Thoracic aorta (tissue), 2 donors: ENCODE measurements at regions not wholly inside any gene's neighbourhood (a gene's known extent, or its start where the extent isn't known, plus 50 kb on each side); places are given as distances from the start of the nearest gene placed in this dataset.
A peak's percentile ranks its signal among the peaks of the same experiment; 100 is the strongest.

Experiments used
- ATAC-seq: fragments of 150-250 bp; one replicate; pipeline ENCODE4 v1.8.0; 2017; ENCODE audit warnings: low read depth; ENCODE audit not compliant: insufficient number of reproducible peaks, low FRiP score
- DNase-seq: peaks from one replicate; pipeline ENCODE4 v3.0.0-alpha.2; 2020; ENCODE audit warnings: low spot score
- H3K27ac ChIP-seq, 2 donors: fragments of 200-600 bp; sonication (generic); 1 replicate in 1 of 2; 2 replicates in 1 of 2; pipeline ENCODE4 v1.5.1; 2016; ENCODE audit warnings: mild to moderate bottlenecking in 2 of 2, moderate library complexity in 2 of 2
- H3K27me3 ChIP-seq: fragments of 200-600 bp; sonication (generic); replicated peaks from 2 replicates; pipeline ENCODE4 v1.6.0; 2016; ENCODE audit warnings: mild to moderate bottlenecking; ENCODE audit not compliant: insufficient read depth
- H3K36me3 ChIP-seq: fragments of 200-600 bp; sonication (generic); one replicate; pipeline ENCODE4 v1.5.1; 2016
- H3K4me1 ChIP-seq, 2 donors: fragments of 200-600 bp; sonication (generic); 1 replicate in 1 of 2; 2 replicates in 1 of 2; pipeline versions ENCODE4 v1.5.1 to v1.6.0; 2016; ENCODE audit warnings: low read depth in 2 of 2, mild to moderate bottlenecking in 1 of 2; ENCODE audit not compliant: control insufficient read depth in 1 of 2
- H3K4me3 ChIP-seq: fragments of 200-600 bp; sonication (generic); 2 replicates; pipeline ENCODE4 v1.5.1; 2016; ENCODE audit warnings: mild to moderate bottlenecking
- H3K9me3 ChIP-seq: fragments of 200-600 bp; sonication (generic); 2 replicates; pipeline ENCODE4 v1.5.1; 2016
- CTCF ChIP-seq: fragments of 200-600 bp; sonication (generic); IDR thresholded peaks from one replicate; pipeline ENCODE4 v1.5.1; 2019; ENCODE audit warnings: antibody characterized with exemption

- DNase-seq (no peak), ATAC-seq (no peak)
- H3K4me1 ChIP-seq, result peaks cover 15 to 34% of the 10 kb centered on the region in 2 donors
- H3K4me3 ChIP-seq, result no peak overlapping the region
- no peak for TF ChIP-seq CTCF
- no peak overlapping the region for H3K27ac ChIP-seq
- H3K9me3 ChIP-seq, result no peaks in the 10 kb centered on the region
- no peaks in the 10 kb centered on the region for H3K36me3 ChIP-seq
- no peaks in the 10 kb centered on the region for H3K27me3 ChIP-seq
These were observed 505.1 kb upstream of the USP24 start for GRCh38 chr1:55720261-55720660.

DNA sequence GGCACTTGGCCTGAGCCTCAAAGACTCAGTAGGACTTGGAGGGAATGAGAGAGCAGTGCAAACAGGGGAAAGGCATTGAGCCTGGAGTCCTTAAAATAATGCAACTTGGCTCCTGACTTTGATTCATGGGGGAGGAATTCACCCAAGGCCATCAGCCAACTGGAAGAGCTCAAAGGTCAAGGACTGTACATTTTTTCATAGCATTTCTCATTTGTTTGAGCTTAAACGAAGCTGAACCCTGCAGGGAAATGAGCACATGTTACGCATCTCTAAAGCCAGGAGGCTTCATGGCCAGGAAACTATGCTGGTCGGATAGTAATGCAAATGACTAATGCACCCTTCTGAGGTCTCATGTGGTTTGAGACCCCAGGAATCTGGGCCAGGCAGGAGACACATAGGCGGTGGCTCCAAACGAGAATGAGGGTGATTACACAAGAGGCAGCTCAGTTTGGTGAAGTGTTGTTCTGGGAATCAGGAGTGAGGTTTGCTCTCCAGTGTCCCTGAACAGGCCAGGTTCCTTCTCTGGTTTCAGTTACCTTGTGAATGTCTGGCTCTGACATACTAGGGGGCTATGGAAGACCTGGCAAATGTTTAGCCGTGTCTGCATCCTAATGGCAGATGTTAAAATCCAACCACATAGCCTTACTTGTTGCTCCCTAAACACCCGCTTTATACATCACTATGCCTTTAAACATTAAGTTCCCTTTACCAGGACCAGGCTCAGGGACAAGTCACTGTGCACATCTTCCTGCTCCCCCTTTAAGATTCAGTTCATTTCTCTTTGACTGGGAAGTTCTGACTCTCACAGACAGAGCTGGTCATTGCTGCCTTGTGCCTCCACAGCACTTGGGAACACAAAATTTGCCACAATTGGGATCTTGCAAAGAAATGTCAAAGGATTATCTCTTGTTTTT is 503.9 kb upstream of the USP24 start:
- Histone ChIP-seq H3K4me1 (peaks cover 15 to 34% of the 10 kb centered on the region in 2 donors), H3K9me3 (no peaks in the 10 kb centered on the region), H3K27me3 (no peaks in the 10 kb centered on the region), H3K4me3 (no peak overlapping the region), H3K27ac (peak overlapping the region; percentile 59 to 74), H3K36me3 (no peaks in the 10 kb centered on the region)
- no peak for TF ChIP-seq CTCF
- ATAC-seq, result peak; percentile 75
- peak; percentile 56 for DNase-seq

GRCh38 chr1:55717111-55717510 is 501.9 kb upstream of the USP24 start:
- DNase-seq (no peak), ATAC-seq (no peak)
- Histone ChIP-seq H3K27ac (peak overlapping the region in 1 of 2 donors; percentile 74), H3K36me3 (no peaks in the 10 kb centered on the region), H3K27me3 (no peaks in the 10 kb centered on the region), H3K9me3 (no peaks in the 10 kb centered on the region), H3K4me3 (no peak overlapping the region), H3K4me1 (peaks cover 15 to 29% of the 10 kb centered on the region in 2 donors)
- no peak for TF ChIP-seq CTCF

- Histone ChIP-seq H3K4me1 (peaks cover 15 to 29% of the 10 kb centered on the region in 2 donors), H3K9me3 (no peaks in the 10 kb centered on the region), H3K4me3 (no peak overlapping the region), H3K36me3 (no peaks in the 10 kb centered on the region), H3K27ac (no peak overlapping the region), H3K27me3 (no peaks in the 10 kb centered on the region)
- DNase-seq (no peak), ATAC-seq (no peak)
- TF ChIP-seq CTCF, result no peak
These were observed 501.4 kb upstream of the USP24 start for GRCh38 chr1:55716610-55717009.

DNA sequence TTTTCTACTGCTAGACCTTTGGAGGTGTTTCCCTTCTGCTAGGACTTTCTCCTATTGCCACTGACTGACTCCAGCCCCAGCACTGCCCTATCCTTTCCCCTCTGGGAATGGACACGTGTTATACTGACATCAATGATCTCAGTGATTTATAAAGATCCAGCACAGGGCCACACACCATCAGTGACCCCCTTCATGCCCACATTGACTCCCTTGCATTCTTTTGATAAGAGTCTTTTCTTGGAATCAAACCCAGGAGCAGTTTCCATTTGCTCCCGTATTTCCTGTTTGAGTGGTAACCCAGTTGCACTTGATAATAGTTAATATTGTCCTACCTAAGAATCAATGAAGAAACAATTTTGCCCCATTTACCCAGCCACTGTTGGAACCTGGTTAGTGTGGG is 501.0 kb upstream of the USP24 start:
- H3K4me3 ChIP-seq, result no peak overlapping the region
- no peak for DNase-seq
- H3K4me1 ChIP-seq, result peaks cover 15 to 29% of the 10 kb centered on the region in 2 donors
- no peak overlapping the region for H3K27ac ChIP-seq
- no peaks in the 10 kb centered on the region for H3K36me3 ChIP-seq
- no peaks in the 10 kb centered on the region for H3K27me3 ChIP-seq
- no peak for TF ChIP-seq CTCF
- no peaks in the 10 kb centered on the region for H3K9me3 ChIP-seq
- no peak for ATAC-seq
